IPS-18a (cell line): ENCODE measurements at regions not wholly inside any gene's neighbourhood (a gene's known extent, or its start where the extent isn't known, plus 50 kb on each side); places are given as distances from the start of the nearest gene placed in this dataset.

Experiments used
- H3K27ac ChIP-seq: one replicate; pipeline ENCODE4 v1.5.1; 2013; ENCODE audit warnings: low read length
- H3K27me3 ChIP-seq: one replicate; pipeline ENCODE4 v1.6.1; 2013; ENCODE audit warnings: mild to moderate bottlenecking, low read length; ENCODE audit not compliant: control insufficient read depth, insufficient read depth
- H3K36me3 ChIP-seq: one replicate; pipeline ENCODE4 v1.6.1; 2013; ENCODE audit warnings: low read depth, low read length; ENCODE audit not compliant: control insufficient read depth
- H3K4me1 ChIP-seq: one replicate; pipeline ENCODE4 v1.6.1; 2013; ENCODE audit warnings: low read depth, low read length; ENCODE audit not compliant: control insufficient read depth
- H3K4me3 ChIP-seq: one replicate; pipeline ENCODE4 v1.5.1; 2013; ENCODE audit warnings: low read length
- H3K9ac ChIP-seq: one replicate; pipeline ENCODE4 v1.6.1; 2013; ENCODE audit warnings: mild to moderate bottlenecking, low read length, moderate library complexity
- H3K9me3 ChIP-seq: one replicate; pipeline ENCODE4 v1.6.1; 2013; ENCODE audit warnings: low read depth, low read length; ENCODE audit not compliant: control insufficient read depth

- Histone ChIP-seq H3K27ac (no peak overlapping the region), H3K27me3 (no peaks in the 10 kb centered on the region), H3K9me3 (no peaks in the 10 kb centered on the region), H3K4me1 (no peaks in the 10 kb centered on the region), H3K36me3 (no peaks in the 10 kb centered on the region), H3K9ac (no peak overlapping the region), H3K4me3 (no peak overlapping the region)
These were observed 215.9 kb downstream of the GUCY2F start for GRCh38 chrX:109266034-109266433.

- Histone ChIP-seq H3K27me3 (no peaks in the 10 kb centered on the region), H3K4me3 (no peak overlapping the region), H3K9me3 (no peaks in the 10 kb centered on the region), H3K36me3 (no peaks in the 10 kb centered on the region), H3K4me1 (no peaks in the 10 kb centered on the region), H3K27ac (no peak overlapping the region), H3K9ac (no peak overlapping the region)
These were observed 217.0 kb downstream of the GUCY2F start for GRCh38 chrX:109264878-109265277.

- no peak overlapping the region for H3K27ac ChIP-seq
- no peaks in the 10 kb centered on the region for H3K9me3 ChIP-seq
- no peak overlapping the region for H3K9ac ChIP-seq
- no peaks in the 10 kb centered on the region for H3K4me1 ChIP-seq
- H3K36me3 ChIP-seq: no peaks in the 10 kb centered on the region
- no peaks in the 10 kb centered on the region for H3K27me3 ChIP-seq
- H3K4me3 ChIP-seq: no peak overlapping the region
These were observed 220.6 kb downstream of the GUCY2F start for GRCh38 chrX:109261279-109261678.

- Histone ChIP-seq H3K4me1 (no peaks in the 10 kb centered on the region), H3K27ac (no peak overlapping the region), H3K27me3 (no peaks in the 10 kb centered on the region), H3K9me3 (peaks cover 8% of the 10 kb centered on the region), H3K4me3 (no peak overlapping the region), H3K36me3 (no peaks in the 10 kb centered on the region), H3K9ac (no peak overlapping the region)
These were observed 229.1 kb downstream of the GUCY2F start for GRCh38 chrX:109252789-109253188.

- Histone ChIP-seq H3K36me3 (no peaks in the 10 kb centered on the region), H3K9me3 (no peaks in the 10 kb centered on the region), H3K4me1 (no peaks in the 10 kb centered on the region), H3K27me3 (no peaks in the 10 kb centered on the region), H3K9ac (no peak overlapping the region), H3K4me3 (no peak overlapping the region), H3K27ac (no peak overlapping the region)
These were observed 263.1 kb downstream of the GUCY2F start for GRCh38 chrX:109218761-109219160.

GRCh38 chrX:109199726-109200125, 282.2 kb downstream of the GUCY2F start:
- H3K36me3 ChIP-seq: no peaks in the 10 kb centered on the region
- H3K9me3 ChIP-seq: no peaks in the 10 kb centered on the region
- no peaks in the 10 kb centered on the region for H3K27me3 ChIP-seq
- no peak overlapping the region for H3K9ac ChIP-seq
- no peak overlapping the region for H3K4me3 ChIP-seq
- no peak overlapping the region for H3K27ac ChIP-seq
- H3K4me1 ChIP-seq: no peaks in the 10 kb centered on the region

- Histone ChIP-seq H3K27me3 (no peaks in the 10 kb centered on the region), H3K27ac (no peak overlapping the region), H3K4me3 (no peak overlapping the region), H3K36me3 (no peaks in the 10 kb centered on the region), H3K9ac (no peak overlapping the region), H3K4me1 (peaks cover 7% of the 10 kb centered on the region), H3K9me3 (no peaks in the 10 kb centered on the region)
These were observed 291.3 kb downstream of the GUCY2F start for GRCh38 chrX:109190542-109190941.

- H3K9ac ChIP-seq: no peak overlapping the region
- H3K27ac ChIP-seq: no peak overlapping the region
- no peaks in the 10 kb centered on the region for H3K36me3 ChIP-seq
- no peak overlapping the region for H3K4me3 ChIP-seq
- peaks cover 20% of the 10 kb centered on the region for H3K4me1 ChIP-seq
- no peaks in the 10 kb centered on the region for H3K27me3 ChIP-seq
- no peaks in the 10 kb centered on the region for H3K9me3 ChIP-seq
These were observed 294.3 kb downstream of the GUCY2F start for GRCh38 chrX:109187473-109188168.

- Histone ChIP-seq H3K27ac (no peak overlapping the region), H3K9me3 (no peaks in the 10 kb centered on the region), H3K9ac (no peak overlapping the region), H3K27me3 (no peaks in the 10 kb centered on the region), H3K4me3 (no peak overlapping the region), H3K36me3 (no peaks in the 10 kb centered on the region), H3K4me1 (peaks cover 20% of the 10 kb centered on the region)
These were observed 294.9 kb downstream of the GUCY2F start for GRCh38 chrX:109186939-109187338.

- Histone ChIP-seq H3K4me3 (peak overlapping the region; percentile 28), H3K27ac (peak overlapping the region; percentile 82), H3K9me3 (no peaks in the 10 kb centered on the region), H3K27me3 (no peaks in the 10 kb centered on the region), H3K9ac (no peak overlapping the region), H3K36me3 (no peaks in the 10 kb centered on the region), H3K4me1 (peaks cover 20% of the 10 kb centered on the region)
These were observed 297.3 kb downstream of the GUCY2F start for GRCh38 chrX:109184506-109185139.

GRCh38 chrX:109172091-109172602, 309.7 kb downstream of the GUCY2F start:
- H3K27me3 ChIP-seq: no peaks in the 10 kb centered on the region
- no peak overlapping the region for H3K27ac ChIP-seq
- no peak overlapping the region for H3K4me3 ChIP-seq
- no peaks in the 10 kb centered on the region for H3K4me1 ChIP-seq
- no peak overlapping the region for H3K9ac ChIP-seq
- no peaks in the 10 kb centered on the region for H3K9me3 ChIP-seq
- H3K36me3 ChIP-seq: no peaks in the 10 kb centered on the region

GRCh38 chrX:109155161-109155560, 326.7 kb downstream of the GUCY2F start:
- no peak overlapping the region for H3K9ac ChIP-seq
- H3K36me3 ChIP-seq: no peaks in the 10 kb centered on the region
- no peak overlapping the region for H3K27ac ChIP-seq
- H3K9me3 ChIP-seq: peaks cover 8% of the 10 kb centered on the region
- no peaks in the 10 kb centered on the region for H3K4me1 ChIP-seq
- H3K27me3 ChIP-seq: no peaks in the 10 kb centered on the region
- H3K4me3 ChIP-seq: no peak overlapping the region
